Uterus (tissue), 3 donors: ENCODE measurements at regions not wholly inside any gene's neighbourhood (a gene's known extent, or its start where the extent isn't known, plus 50 kb on each side); places are given as distances from the start of the nearest gene placed in this dataset.

Experiments used
- DNase-seq, 2 donors: peaks; one replicate each; pipeline ENCODE4 v3.0.0-alpha.2; 2019 to 2020
- H3K27ac ChIP-seq, 2 donors: fragments of 200-600 bp; sonication (generic); 1 replicate in 1 of 2; 2 replicates in 1 of 2; pipeline ENCODE4 v1.5.1; 2016 to 2018
- H3K27me3 ChIP-seq, 2 donors: fragments of 200-600 bp; sonication (generic); one replicate each; pipeline ENCODE4 v1.5.1; 2018 to 2019; ENCODE audit warnings: control low read depth in 1 of 2
- H3K36me3 ChIP-seq, 2 donors: fragments of 200-600 bp; sonication (generic); one replicate each; pipeline ENCODE4 v1.5.1; 2019; ENCODE audit warnings: control low read depth in 1 of 2
- H3K4me1 ChIP-seq, 2 donors: fragments of 200-600 bp; sonication (generic); one replicate each; pipeline ENCODE4 v1.5.1; 2018 to 2019; ENCODE audit warnings: control low read depth in 1 of 2
- H3K4me3 ChIP-seq, 2 donors: fragments of 200-600 bp; sonication (generic); 1 replicate in 1 of 2; 2 replicates in 1 of 2; pipeline ENCODE4 v1.5.1; 2018 to 2019; ENCODE audit warnings: mild to moderate bottlenecking in 1 of 2
- H3K9me3 ChIP-seq, 2 donors: fragments of 200-600 bp; sonication (generic); one replicate each; pipeline ENCODE4 v1.5.1; 2019; ENCODE audit warnings: control low read depth in 1 of 2
- CTCF ChIP-seq, 4 experiments: fragments of 200-600 bp in 2 of 4; fragments of 450-650 bp in 2 of 4; sonication (generic) in 2 of 4; IDR thresholded peaks; one replicate each; pipeline ENCODE4 v1.5.1; 2016 to 2019; ENCODE audit warnings: antibody characterized with exemption in 4 of 4, mild to moderate bottlenecking in 2 of 4, moderate library complexity in 1 of 4
- POLR2A ChIP-seq, 2 donors: fragments of 450-650 bp; IDR thresholded peaks; one replicate each; pipeline ENCODE4 v1.6.1; 2016; ENCODE audit warnings: antibody characterized with exemption in 2 of 2, mild to moderate bottlenecking in 1 of 2, moderate library complexity in 1 of 2
- intact Hi-C: fragments of 100-400 bp; cut with DNase I; formaldehyde crosslinking; loops from one replicate; pipeline ENCODE4 v1.15.1; 2023; ENCODE audit warnings: low total_unique reads
- donor health status: DM: yes; HTN: yes; CAD: no.

- Histone ChIP-seq H3K27ac (no peak overlapping the region), H3K36me3 (no peaks in the 10 kb centered on the region), H3K27me3 (no peaks in the 10 kb centered on the region), H3K4me3 (no peak overlapping the region), H3K4me1 (no peaks in the 10 kb centered on the region), H3K9me3 (no peaks in the 10 kb centered on the region)
- intact Hi-C loops: no loop called here
- DNase-seq: no peak
- no peak for TF ChIP-seq CTCF (IDR thresholded peaks at IDR 0.05)
- no peak for TF ChIP-seq POLR2A (IDR thresholded peaks at IDR 0.05)
Observed at GRCh38 chr11:92854952-92855351, 114.5 kb upstream of the MTNR1B start.

GRCh38 chr11:92855607-92856405 is 113.6 kb upstream of the MTNR1B start:
- H3K9me3 ChIP-seq: no peaks in the 10 kb centered on the region
- H3K4me3 ChIP-seq: no peak overlapping the region
- intact Hi-C loops: no loop called here
- H3K36me3 ChIP-seq: no peaks in the 10 kb centered on the region
- H3K27me3 ChIP-seq: no peaks in the 10 kb centered on the region
- no peak overlapping the region for H3K27ac ChIP-seq
- DNase-seq: no peak
- TF ChIP-seq POLR2A (IDR thresholded peaks at IDR 0.05) (no peak), CTCF (IDR thresholded peaks at IDR 0.05) (no peak)
- H3K4me1 ChIP-seq: no peaks in the 10 kb centered on the region

- TF ChIP-seq CTCF (IDR thresholded peaks at IDR 0.05) (no peak), POLR2A (IDR thresholded peaks at IDR 0.05) (no peak)
- Histone ChIP-seq H3K27ac (no peak overlapping the region), H3K4me3 (no peak overlapping the region), H3K36me3 (no peaks in the 10 kb centered on the region), H3K4me1 (no peaks in the 10 kb centered on the region), H3K27me3 (no peaks in the 10 kb centered on the region), H3K9me3 (no peaks in the 10 kb centered on the region)
- intact Hi-C loops: no loop called here
- no peak for DNase-seq
Observed at GRCh38 chr11:92857407-92857806, 112.0 kb upstream of the MTNR1B start.

GRCh38 chr11:92859156-92859690 is 110.2 kb upstream of the MTNR1B start:
- intact Hi-C loops: no loop called here
- TF ChIP-seq POLR2A (IDR thresholded peaks at IDR 0.05) (no peak), CTCF (IDR thresholded peaks at IDR 0.05) (no peak)
- Histone ChIP-seq H3K4me1 (no peaks in the 10 kb centered on the region), H3K36me3 (no peaks in the 10 kb centered on the region), H3K27ac (no peak overlapping the region), H3K9me3 (no peaks in the 10 kb centered on the region), H3K27me3 (no peaks in the 10 kb centered on the region), H3K4me3 (no peak overlapping the region)
- no peak for DNase-seq

- DNase-seq: no peak
- no peaks in the 10 kb centered on the region for H3K4me1 ChIP-seq
- no peaks in the 10 kb centered on the region for H3K27me3 ChIP-seq
- no peaks in the 10 kb centered on the region for H3K9me3 ChIP-seq
- intact Hi-C loops: no loop called here
- no peak overlapping the region for H3K4me3 ChIP-seq
- no peak for TF ChIP-seq CTCF (IDR thresholded peaks at IDR 0.05)
- no peak for TF ChIP-seq POLR2A (IDR thresholded peaks at IDR 0.05)
- H3K36me3 ChIP-seq: no peaks in the 10 kb centered on the region
- no peak overlapping the region for H3K27ac ChIP-seq
Observed at GRCh38 chr11:92861634-92862033, 107.8 kb upstream of the MTNR1B start.
